ENCODE measurements at regions not wholly inside any gene's neighbourhood (a gene's known extent, or its start where the extent isn't known, plus 50 kb on each side); places are given as distances from the start of the nearest gene placed in this dataset.

GRCh38 chr7:79615871-79616640, 162.6 kb upstream of the MAGI2 start:
- Histone ChIP-seq H3K4me3 (no peak overlapping the region), H3K4me1 (no peaks in the 10 kb centered on the region), H3K27me3 (no peaks in the 10 kb centered on the region), H3K36me3 (no peaks in the 10 kb centered on the region), H3K27ac (no peak overlapping the region), H3K9me3 (no peaks in the 10 kb centered on the region)
- intact Hi-C loops (cut with DNase I; ENCODE audit: low total_unique reads), result no loop called here
- no peak for TF ChIP-seq POLR2A (IDR thresholded peaks at IDR 0.05)
- DNase-seq, result no peak

GRCh38 chr7:79615466-79615865, 162.0 kb upstream of the MAGI2 start:
- no peaks in the 10 kb centered on the region for H3K4me1 ChIP-seq
- no peaks in the 10 kb centered on the region for H3K27me3 ChIP-seq
- no peak overlapping the region for H3K4me3 ChIP-seq
- no peak for DNase-seq
- H3K9me3 ChIP-seq, result no peaks in the 10 kb centered on the region
- no peak for TF ChIP-seq POLR2A (IDR thresholded peaks at IDR 0.05)
- no peak for TF ChIP-seq CTCF (IDR thresholded peaks at IDR 0.05)
- H3K36me3 ChIP-seq, result no peaks in the 10 kb centered on the region
- H3K27ac ChIP-seq, result no peak overlapping the region
- intact Hi-C loops (cut with DNase I; ENCODE audit: low total_unique reads), result no loop called here

- H3K4me3 ChIP-seq, result no peak overlapping the region
- no peaks in the 10 kb centered on the region for H3K9me3 ChIP-seq
- intact Hi-C loops (cut with DNase I; ENCODE audit: low total_unique reads), result no loop called here
- no peak for TF ChIP-seq CTCF (IDR thresholded peaks at IDR 0.05)
- TF ChIP-seq POLR2A (IDR thresholded peaks at IDR 0.05), result no peak
- H3K27ac ChIP-seq, result no peak overlapping the region
- H3K36me3 ChIP-seq, result no peaks in the 10 kb centered on the region
- H3K27me3 ChIP-seq, result no peaks in the 10 kb centered on the region
- DNase-seq, result no peak
- no peaks in the 10 kb centered on the region for H3K4me1 ChIP-seq
Observed at GRCh38 chr7:79612903-79613302, 159.4 kb upstream of the MAGI2 start.

- no peak for DNase-seq
- Histone ChIP-seq H3K36me3 (no peaks in the 10 kb centered on the region), H3K27me3 (no peaks in the 10 kb centered on the region), H3K9me3 (no peaks in the 10 kb centered on the region), H3K4me3 (no peak overlapping the region), H3K4me1 (no peaks in the 10 kb centered on the region), H3K27ac (no peak overlapping the region)
- intact Hi-C loops (cut with DNase I; ENCODE audit: low total_unique reads), result no loop called here
- no peak for TF ChIP-seq POLR2A (IDR thresholded peaks at IDR 0.05)
- TF ChIP-seq CTCF (IDR thresholded peaks at IDR 0.05), result no peak
Observed at GRCh38 chr7:79612022-79612421, 158.6 kb upstream of the MAGI2 start.

GRCh38 chr7:79610748-79611304, 157.4 kb upstream of the MAGI2 start:
- H3K36me3 ChIP-seq, result no peaks in the 10 kb centered on the region
- no peaks in the 10 kb centered on the region for H3K4me1 ChIP-seq
- no peak for DNase-seq
- H3K27ac ChIP-seq, result no peak overlapping the region
- no peaks in the 10 kb centered on the region for H3K27me3 ChIP-seq
- no peaks in the 10 kb centered on the region for H3K9me3 ChIP-seq
- intact Hi-C loops (cut with DNase I; ENCODE audit: low total_unique reads), result no loop called here
- H3K4me3 ChIP-seq, result no peak overlapping the region
- TF ChIP-seq POLR2A (IDR thresholded peaks at IDR 0.05) (no peak), CTCF (IDR thresholded peaks at IDR 0.05) (no peak)

All from uterus (tissue), 3 donors.